ENCODE measurements at regions not wholly inside any gene's neighbourhood (a gene's known extent, or its start where the extent isn't known, plus 50 kb on each side); places are given as distances from the start of the nearest gene placed in this dataset.
A peak's percentile ranks its signal among the peaks of the same experiment; 100 is the strongest.
"Not testable (repeated sequence)": the region's sequence is repeated elsewhere in the genome, so short reads cannot be mapped to it uniquely, and the experiment has no call there.

DNA sequence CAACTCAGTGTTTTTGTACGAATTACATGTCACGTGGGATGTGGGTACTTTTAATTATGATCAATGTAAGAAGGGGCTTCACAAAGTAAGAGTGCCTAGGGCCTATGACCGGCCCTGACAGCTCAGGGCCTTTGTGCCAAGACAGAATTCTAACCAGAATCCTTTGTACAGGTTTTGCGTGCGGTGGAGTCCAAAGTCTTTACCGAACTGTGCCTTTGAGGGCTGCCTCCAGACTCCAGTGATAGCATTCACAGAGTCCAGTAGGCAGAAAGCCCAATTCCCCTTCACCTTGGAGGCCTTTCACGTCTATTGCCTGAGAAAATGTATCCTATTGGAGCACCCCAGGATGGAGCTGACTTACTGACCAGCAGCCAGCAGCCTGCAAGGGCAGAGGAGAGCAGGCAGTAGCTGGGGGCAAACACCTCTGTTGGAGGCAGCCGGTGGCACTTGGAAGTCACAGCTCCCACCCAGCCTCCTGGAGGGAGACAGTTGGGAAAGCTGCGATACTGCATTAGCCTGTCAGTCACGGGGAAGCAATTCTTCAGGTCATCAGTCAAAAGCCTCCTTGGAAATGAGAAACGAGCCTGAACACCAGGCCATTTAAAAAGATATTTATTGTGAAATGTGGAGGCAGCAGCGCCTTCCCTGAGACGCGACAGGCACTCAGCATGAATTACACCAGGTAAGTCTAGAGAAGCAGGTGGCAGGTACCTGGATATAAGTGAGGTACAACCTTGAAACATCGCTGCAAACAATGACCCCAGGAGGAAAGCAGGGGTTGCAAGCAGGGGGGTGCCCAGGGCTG, 98.1 kb upstream of the CDYL2 start:
- no peak for DNase-seq (ENCODE audit: low read depth)
- TF ChIP-seq, protein P1, sequence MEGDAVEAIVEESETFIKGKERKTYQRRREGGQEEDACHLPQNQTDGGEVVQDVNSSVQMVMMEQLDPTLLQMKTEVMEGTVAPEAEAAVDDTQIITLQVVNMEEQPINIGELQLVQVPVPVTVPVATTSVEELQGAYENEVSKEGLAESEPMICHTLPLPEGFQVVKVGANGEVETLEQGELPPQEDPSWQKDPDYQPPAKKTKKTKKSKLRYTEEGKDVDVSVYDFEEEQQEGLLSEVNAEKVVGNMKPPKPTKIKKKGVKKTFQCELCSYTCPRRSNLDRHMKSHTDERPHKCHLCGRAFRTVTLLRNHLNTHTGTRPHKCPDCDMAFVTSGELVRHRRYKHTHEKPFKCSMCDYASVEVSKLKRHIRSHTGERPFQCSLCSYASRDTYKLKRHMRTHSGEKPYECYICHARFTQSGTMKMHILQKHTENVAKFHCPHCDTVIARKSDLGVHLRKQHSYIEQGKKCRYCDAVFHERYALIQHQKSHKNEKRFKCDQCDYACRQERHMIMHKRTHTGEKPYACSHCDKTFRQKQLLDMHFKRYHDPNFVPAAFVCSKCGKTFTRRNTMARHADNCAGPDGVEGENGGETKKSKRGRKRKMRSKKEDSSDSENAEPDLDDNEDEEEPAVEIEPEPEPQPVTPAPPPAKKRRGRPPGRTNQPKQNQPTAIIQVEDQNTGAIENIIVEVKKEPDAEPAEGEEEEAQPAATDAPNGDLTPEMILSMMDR (conservative IDR thresholded peaks at IDR 0.05; ENCODE audit: low read length), result no peak
- H3K4me3 ChIP-seq (ENCODE audit: low read length), result no peak overlapping the region

DNA sequence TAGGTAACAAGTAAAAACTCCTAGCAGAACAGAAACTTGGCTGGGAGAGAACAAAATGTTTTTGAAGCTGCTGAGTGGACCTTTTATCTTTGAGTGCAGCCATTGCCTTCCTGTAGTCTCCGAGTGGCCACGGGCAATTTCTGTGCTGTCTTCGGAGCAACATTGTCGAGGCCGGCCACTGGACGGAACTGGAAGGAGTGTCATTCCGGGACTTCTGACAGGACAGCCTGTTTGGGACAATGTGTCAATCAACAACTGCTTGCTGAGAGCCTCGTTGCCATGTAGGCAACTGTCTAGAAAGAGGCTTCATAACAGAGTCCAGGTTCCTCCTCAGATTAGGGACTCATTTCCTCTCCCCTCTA, 96.2 kb upstream of the CDYL2 start:
- H3K4me3 ChIP-seq (ENCODE audit: low read length), result no peak overlapping the region
- DNase-seq (ENCODE audit: low read depth), result no peak
- TF ChIP-seq, protein P1 (conservative IDR thresholded peaks at IDR 0.05; ENCODE audit: low read length), result no peak

DNA sequence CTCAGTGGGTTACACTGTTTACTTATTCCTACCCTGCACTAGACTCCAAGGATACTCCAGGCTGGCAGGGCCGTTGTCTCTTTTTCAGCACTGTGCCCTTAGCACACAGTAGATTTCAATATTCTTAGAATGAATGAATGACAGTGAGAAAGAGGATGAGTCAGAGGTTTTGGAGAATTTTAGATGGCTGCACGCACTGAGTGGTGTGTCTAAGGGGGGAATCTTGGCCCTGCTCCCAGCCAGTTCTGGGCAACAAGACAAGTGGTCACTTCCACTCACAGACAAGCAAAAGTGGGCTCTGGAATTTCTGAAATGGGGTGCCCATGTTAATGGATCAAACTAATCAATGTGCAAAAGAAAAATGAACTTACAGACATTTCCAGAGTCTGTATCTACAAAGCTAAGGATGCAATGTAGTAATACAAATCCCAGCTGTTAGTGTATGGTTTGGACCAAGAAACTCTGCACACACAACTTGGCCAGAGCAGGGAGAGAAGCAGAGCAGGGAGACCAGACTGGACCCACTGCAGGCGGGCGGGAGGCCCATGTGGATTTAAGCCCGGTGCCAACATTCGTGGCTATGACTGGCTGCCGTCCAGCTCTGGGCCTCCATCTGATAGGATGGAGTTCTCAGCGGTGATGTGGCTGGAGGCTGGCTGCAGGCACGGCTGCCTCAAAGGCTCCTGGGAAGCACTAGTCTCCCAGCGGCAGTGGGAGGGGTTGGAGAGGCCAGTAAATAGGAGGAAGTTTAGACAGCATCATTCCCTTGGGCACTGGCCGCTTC, 95.6 kb upstream of the CDYL2 start:
- TF ChIP-seq, protein P1 (conservative IDR thresholded peaks at IDR 0.05; ENCODE audit: low read length), result no peak
- H3K4me3 ChIP-seq (ENCODE audit: low read length), result no peak overlapping the region
- peak; percentile 34 for DNase-seq (ENCODE audit: low read depth)

DNA sequence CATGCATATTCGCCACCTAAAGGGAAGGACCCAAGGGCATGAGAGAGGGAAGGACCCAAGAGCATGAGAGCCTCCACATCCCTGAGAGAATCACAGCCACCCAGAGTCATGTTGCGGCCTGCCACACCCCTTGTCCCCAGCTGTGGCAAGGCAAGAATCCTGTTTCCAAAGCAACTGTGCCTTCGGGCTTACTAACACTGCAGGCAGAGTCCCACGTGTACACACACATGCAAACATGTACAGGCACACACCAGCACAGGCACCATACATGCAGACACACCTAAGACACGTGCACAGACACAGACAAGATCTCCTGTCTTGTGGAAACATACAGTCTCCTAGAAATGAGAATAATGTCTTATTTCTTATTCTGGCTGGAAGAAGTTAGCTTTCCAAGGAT, 92.4 kb upstream of the CDYL2 start:
- TF ChIP-seq, protein P1 (conservative IDR thresholded peaks at IDR 0.05; ENCODE audit: low read length), result no peak
- DNase-seq (ENCODE audit: low read depth), result no peak
- no peak overlapping the region for H3K4me3 ChIP-seq (ENCODE audit: low read length)

DNA sequence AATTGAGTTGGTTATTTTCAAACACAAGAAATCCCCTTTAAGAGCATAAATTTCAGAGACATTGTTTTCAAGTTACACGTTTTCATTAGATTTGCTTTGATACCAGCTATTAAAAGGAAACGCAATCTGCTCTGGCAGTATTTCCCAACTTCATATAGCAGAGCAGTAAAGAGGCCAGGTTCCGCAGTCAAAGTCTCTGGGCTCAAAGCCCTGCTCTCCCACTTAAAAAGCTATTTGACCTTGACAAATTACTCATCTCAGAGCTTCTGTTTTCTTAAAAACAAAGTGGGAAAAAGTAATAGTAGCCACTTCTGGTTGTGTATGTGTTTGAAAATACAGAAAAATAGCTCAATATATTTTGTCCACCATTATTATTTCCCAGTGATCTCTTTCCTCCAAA, 89.7 kb upstream of the CDYL2 start:
- DNase-seq (ENCODE audit: low read depth), result no peak

DNA sequence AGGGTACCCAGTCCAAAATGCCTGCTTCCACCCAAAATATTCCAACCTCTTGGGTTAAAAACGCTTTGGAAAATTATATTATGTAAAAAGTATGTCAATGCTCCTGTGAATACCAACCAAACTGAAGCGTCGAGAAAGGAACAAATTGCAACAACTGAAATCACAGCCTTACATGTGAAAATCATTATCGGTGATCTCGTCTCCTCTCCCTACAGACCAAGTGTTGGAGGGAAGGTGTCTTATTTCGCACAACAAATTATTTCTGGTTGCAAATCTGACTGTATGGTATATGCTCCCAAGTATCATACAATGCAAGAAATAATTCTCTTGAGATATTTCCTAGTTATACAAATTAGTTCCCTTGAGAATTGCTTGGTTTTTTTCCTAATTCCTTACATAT, 89.3 kb upstream of the CDYL2 start:
- TF ChIP-seq, protein P1 (conservative IDR thresholded peaks at IDR 0.05; ENCODE audit: low read length), result no peak
- H3K4me3 ChIP-seq (ENCODE audit: low read length), result no peak overlapping the region
- no peak for DNase-seq (ENCODE audit: low read depth)

More for the DNA sequence above, 89.7 kb upstream of the CDYL2 start:
- TF ChIP-seq, protein P1 (conservative IDR thresholded peaks at IDR 0.05; ENCODE audit: low read length), result no peak
- H3K4me3 ChIP-seq (ENCODE audit: low read length), result no peak overlapping the region

DNA sequence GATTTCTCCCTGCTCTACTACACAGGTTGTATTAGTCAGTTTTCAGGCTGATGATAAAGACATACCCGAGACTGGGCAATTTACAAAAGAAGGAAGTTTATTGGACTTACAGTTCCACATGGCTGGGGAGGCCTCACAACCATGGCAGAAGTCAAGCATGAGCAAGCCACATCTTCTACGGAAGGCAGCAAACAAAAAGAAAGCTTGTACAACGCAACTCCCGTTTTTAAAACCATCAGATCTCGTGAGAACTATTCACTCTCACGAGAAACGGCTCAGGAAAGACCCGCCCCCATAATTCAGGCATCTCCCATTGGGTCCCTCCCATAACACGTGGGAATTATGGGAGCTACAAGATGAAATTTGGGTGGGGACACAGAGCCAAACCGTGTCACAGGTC, 88.0 kb upstream of the CDYL2 start:
- not testable (repeated sequence) for DNase-seq (ENCODE audit: low read depth); H3K4me3 ChIP-seq (ENCODE audit: low read length)

Measured in AG10803 (cell line).